ENCODE measurements at regions not wholly inside any gene's neighbourhood (a gene's known extent, or its start where the extent isn't known, plus 50 kb on each side); places are given as distances from the start of the nearest gene placed in this dataset.

DNA sequence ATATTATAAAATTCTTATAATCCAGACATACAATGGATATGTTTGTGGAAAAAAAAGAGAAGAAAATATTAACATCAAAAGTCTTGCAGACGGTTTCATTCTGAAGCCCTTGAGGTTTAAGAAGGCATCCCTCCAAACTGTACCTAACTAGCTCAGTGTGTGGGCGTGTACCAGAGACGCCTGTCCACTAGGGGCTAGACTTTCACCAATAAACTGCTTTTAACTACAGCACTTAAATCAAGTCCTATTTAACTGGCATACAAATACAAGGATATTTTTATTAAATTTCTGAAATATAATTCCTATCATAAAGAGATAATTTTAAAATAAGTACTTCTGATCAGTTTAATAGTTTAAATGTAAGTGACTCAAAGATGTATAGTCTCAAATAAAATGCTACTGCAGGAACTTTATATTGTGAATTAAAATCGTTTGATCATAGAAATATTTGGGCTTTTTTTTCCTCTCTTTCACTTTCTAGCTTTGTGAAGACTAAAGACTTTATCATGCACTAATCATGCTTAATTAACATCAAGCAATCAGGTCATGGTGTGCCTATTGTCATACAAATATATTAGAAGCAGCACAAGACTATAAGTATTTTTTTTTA lies 437.7 kb downstream of the SATB2 start:
- Histone ChIP-seq H4K20me1 (ENCODE audit: insufficient read depth, poor library complexity, severe bottlenecking) (no peaks in the 10 kb centered on the region), H3K36me3 (replicated peaks; ENCODE audit: insufficient read depth, low read depth) (no peaks in the 10 kb centered on the region), H3K27me3 (peaks cover 3% of the 10 kb centered on the region), H3K9me2 (replicated peaks; ENCODE audit: insufficient read depth) (no peaks in the 10 kb centered on the region), H3K9me3 (ENCODE audit: low read depth) (no peaks in the 10 kb centered on the region), H3K27ac (no peak overlapping the region), H3K79me2 (no peaks in the 10 kb centered on the region), H3K4me2 (no peak overlapping the region), H2AFZ (no peak overlapping the region), H3K4me3 (no peak overlapping the region), H3K4me1 (ENCODE audit: insufficient read depth) (no peaks in the 10 kb centered on the region)
- WGBS (ENCODE audit: low lambda C conversion rate, missing lambda C conversion rate), result 48% methylated on average over 4 of the region's 4 CpGs
- DNase-seq (ENCODE audit: low spot score), result peak; percentile 60
- TF ChIP-seq EZH2phosphoT487 (IDR thresholded peaks at IDR 0.05; ENCODE audit: low read depth, severe bottlenecking, unreplicated experiment) (no peak), EZH2 (IDR thresholded peaks at IDR 0.05; ENCODE audit: borderline replicate concordance) (no peak)
- TF ChIP-seq, protein P1, sequence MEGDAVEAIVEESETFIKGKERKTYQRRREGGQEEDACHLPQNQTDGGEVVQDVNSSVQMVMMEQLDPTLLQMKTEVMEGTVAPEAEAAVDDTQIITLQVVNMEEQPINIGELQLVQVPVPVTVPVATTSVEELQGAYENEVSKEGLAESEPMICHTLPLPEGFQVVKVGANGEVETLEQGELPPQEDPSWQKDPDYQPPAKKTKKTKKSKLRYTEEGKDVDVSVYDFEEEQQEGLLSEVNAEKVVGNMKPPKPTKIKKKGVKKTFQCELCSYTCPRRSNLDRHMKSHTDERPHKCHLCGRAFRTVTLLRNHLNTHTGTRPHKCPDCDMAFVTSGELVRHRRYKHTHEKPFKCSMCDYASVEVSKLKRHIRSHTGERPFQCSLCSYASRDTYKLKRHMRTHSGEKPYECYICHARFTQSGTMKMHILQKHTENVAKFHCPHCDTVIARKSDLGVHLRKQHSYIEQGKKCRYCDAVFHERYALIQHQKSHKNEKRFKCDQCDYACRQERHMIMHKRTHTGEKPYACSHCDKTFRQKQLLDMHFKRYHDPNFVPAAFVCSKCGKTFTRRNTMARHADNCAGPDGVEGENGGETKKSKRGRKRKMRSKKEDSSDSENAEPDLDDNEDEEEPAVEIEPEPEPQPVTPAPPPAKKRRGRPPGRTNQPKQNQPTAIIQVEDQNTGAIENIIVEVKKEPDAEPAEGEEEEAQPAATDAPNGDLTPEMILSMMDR (IDR thresholded peaks at IDR 0.05; ENCODE audit: poor library complexity), result peak; percentile 53

DNA sequence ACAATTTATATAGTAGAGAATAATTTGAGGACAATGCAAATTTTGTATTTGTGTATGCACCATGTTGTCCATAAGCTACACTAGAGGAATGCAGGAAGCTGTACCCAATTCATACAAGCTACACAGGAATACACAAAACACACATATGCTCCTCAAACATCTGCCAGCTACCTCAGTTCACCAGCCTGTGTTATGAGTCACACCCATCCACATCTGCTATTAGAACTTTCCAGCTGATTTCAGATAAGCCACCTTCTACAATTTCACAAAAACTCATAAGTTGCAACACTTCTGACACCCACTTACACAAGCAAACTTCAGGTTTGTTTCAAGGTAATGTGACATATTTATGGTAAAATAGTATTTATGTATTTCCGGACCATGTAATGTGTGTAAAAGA lies 438.9 kb downstream of the SATB2 start:
- no peaks in the 10 kb centered on the region for H3K79me2 ChIP-seq
- H3K9me3 ChIP-seq (ENCODE audit: low read depth), result no peaks in the 10 kb centered on the region
- H3K4me3 ChIP-seq, result no peak overlapping the region
- no peak overlapping the region for H3K27ac ChIP-seq
- 0% methylated on average over 1 of the region's 1 CpG for WGBS (ENCODE audit: low lambda C conversion rate, missing lambda C conversion rate)
- H2AFZ ChIP-seq, result no peak overlapping the region
- no peaks in the 10 kb centered on the region for H3K4me1 ChIP-seq (ENCODE audit: insufficient read depth)
- no peak overlapping the region for H3K4me2 ChIP-seq
- TF ChIP-seq EZH2phosphoT487 (IDR thresholded peaks at IDR 0.05; ENCODE audit: low read depth, severe bottlenecking, unreplicated experiment), result no peak
- TF ChIP-seq, protein P1 (IDR thresholded peaks at IDR 0.05; ENCODE audit: poor library complexity), result no peak
- no peak for TF ChIP-seq EZH2 (IDR thresholded peaks at IDR 0.05; ENCODE audit: borderline replicate concordance)
- no peaks in the 10 kb centered on the region for H3K9me2 ChIP-seq (replicated peaks; ENCODE audit: insufficient read depth)
- no peaks in the 10 kb centered on the region for H3K36me3 ChIP-seq (replicated peaks; ENCODE audit: insufficient read depth, low read depth)
- peaks cover 3% of the 10 kb centered on the region for H3K27me3 ChIP-seq
- no peaks in the 10 kb centered on the region for H4K20me1 ChIP-seq (ENCODE audit: insufficient read depth, poor library complexity, severe bottlenecking)
- no peak for DNase-seq (ENCODE audit: low spot score)

DNA sequence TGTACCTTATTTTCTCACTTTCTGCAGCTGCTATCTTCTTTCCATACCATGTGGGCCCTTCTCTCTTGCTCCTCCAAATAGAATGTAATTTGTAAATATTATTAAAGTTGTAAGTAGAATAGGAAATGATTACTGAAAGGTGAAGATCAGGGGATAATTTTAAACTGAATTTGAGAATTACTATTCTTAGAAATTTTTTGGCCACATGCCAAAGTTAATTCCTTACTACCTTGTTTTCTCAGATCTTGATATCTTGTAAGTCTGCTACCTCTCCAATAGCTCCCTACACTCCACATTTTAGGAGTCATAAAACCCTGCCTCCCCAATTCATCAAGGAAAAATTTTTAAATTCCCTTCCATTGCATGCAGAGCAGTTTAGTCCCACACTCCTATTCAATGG lies 442.7 kb downstream of the SATB2 start:
- Histone ChIP-seq H3K4me3 (no peak overlapping the region), H3K79me2 (no peaks in the 10 kb centered on the region), H3K27me3 (peaks cover 3% of the 10 kb centered on the region), H4K20me1 (ENCODE audit: insufficient read depth, poor library complexity, severe bottlenecking) (no peaks in the 10 kb centered on the region), H3K9me3 (ENCODE audit: low read depth) (no peaks in the 10 kb centered on the region), H3K4me1 (ENCODE audit: insufficient read depth) (no peaks in the 10 kb centered on the region), H3K9me2 (replicated peaks; ENCODE audit: insufficient read depth) (no peaks in the 10 kb centered on the region), H3K4me2 (no peak overlapping the region), H2AFZ (no peak overlapping the region), H3K27ac (no peak overlapping the region), H3K36me3 (replicated peaks; ENCODE audit: insufficient read depth, low read depth) (no peaks in the 10 kb centered on the region)
- DNase-seq (ENCODE audit: low spot score), result no peak
- TF ChIP-seq, protein P1 (IDR thresholded peaks at IDR 0.05; ENCODE audit: poor library complexity), result no peak
- TF ChIP-seq EZH2phosphoT487 (IDR thresholded peaks at IDR 0.05; ENCODE audit: low read depth, severe bottlenecking, unreplicated experiment), result no peak
- no peak for TF ChIP-seq EZH2 (IDR thresholded peaks at IDR 0.05; ENCODE audit: borderline replicate concordance)

DNA sequence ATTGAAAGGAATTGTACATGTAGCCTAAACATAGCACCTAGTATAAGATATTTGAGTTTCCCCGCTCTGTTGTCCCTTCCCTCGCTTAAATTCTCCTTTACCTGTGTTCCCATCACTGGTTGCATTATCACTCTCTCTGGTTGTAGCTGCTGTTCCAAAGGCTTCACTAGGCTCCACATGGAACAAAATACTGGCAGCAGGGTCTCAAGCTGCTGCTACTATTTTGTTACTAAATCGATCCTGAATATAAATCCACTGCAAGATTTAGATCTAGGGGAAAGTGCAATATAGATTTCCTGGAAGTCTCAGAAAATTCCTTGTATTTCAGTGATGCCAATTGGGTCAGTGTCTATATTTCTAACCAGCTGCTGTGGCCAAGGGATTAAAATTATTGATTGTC lies 443.5 kb downstream of the SATB2 start:
- H3K27me3 ChIP-seq, result peaks cover 3% of the 10 kb centered on the region
- no peaks in the 10 kb centered on the region for H3K9me2 ChIP-seq (replicated peaks; ENCODE audit: insufficient read depth)
- no peak overlapping the region for H3K4me3 ChIP-seq
- no peak for DNase-seq (ENCODE audit: low spot score)
- no peak overlapping the region for H2AFZ ChIP-seq
- H4K20me1 ChIP-seq (ENCODE audit: insufficient read depth, poor library complexity, severe bottlenecking), result no peaks in the 10 kb centered on the region
- no peaks in the 10 kb centered on the region for H3K9me3 ChIP-seq (ENCODE audit: low read depth)
- no peaks in the 10 kb centered on the region for H3K36me3 ChIP-seq (replicated peaks; ENCODE audit: insufficient read depth, low read depth)
- TF ChIP-seq EZH2phosphoT487 (IDR thresholded peaks at IDR 0.05; ENCODE audit: low read depth, severe bottlenecking, unreplicated experiment), result no peak
- no peak for TF ChIP-seq EZH2 (IDR thresholded peaks at IDR 0.05; ENCODE audit: borderline replicate concordance)
- TF ChIP-seq, protein P1 (IDR thresholded peaks at IDR 0.05; ENCODE audit: poor library complexity), result no peak
- H3K27ac ChIP-seq, result no peak overlapping the region
- no peak overlapping the region for H3K4me2 ChIP-seq
- H3K79me2 ChIP-seq, result no peaks in the 10 kb centered on the region
- no peaks in the 10 kb centered on the region for H3K4me1 ChIP-seq (ENCODE audit: insufficient read depth)
- 75% methylated on average over 3 of the region's 3 CpGs for WGBS (ENCODE audit: low lambda C conversion rate, missing lambda C conversion rate)

Measured in hepatocyte (in vitro differentiated cells).